ENCODE measurements at regions not wholly inside any gene's neighbourhood (a gene's known extent, or its start where the extent isn't known, plus 50 kb on each side); places are given as distances from the start of the nearest gene placed in this dataset.

GRCh38 chr1:72804541-72804940, 522.2 kb upstream of the NEGR1 start:
- ATAC-seq (no peak), DNase-seq (no peak)
- Histone ChIP-seq H3K27me3 (ENCODE audit: control insufficient read depth in 2 of 2, insufficient read depth in 2 of 2, low read length in 2 of 2) (no peaks in the 10 kb centered on the region), H3K9me3 (ENCODE audit: control insufficient read depth in 2 of 3, low read length in 3 of 3) (no peaks in the 10 kb centered on the region), H3K4me3 (ENCODE audit: low read length) (no peak overlapping the region), H3K4me1 (ENCODE audit: control insufficient read depth in 2 of 2, insufficient read depth in 2 of 2, low read length in 2 of 2) (no peaks in the 10 kb centered on the region), H3K36me3 (ENCODE audit: control insufficient read depth in 2 of 3, insufficient read depth in 3 of 3, low read length in 3 of 3) (no peaks in the 10 kb centered on the region), H3K27ac (ENCODE audit: low read depth, low read length) (no peak overlapping the region)
- Mint-ChIP-seq H3K27me3 (no peaks in the 10 kb centered on the region), H3K4me1 (no peaks in the 10 kb centered on the region), H3K27ac (no peak overlapping the region), H3K36me3 (no peaks in the 10 kb centered on the region), H3K9me3 (peaks cover 2 to 53% (median 7%) of the 10 kb centered on the region in 11 donors), H3K4me3 (no peak overlapping the region)
- POLR2A ChIA-PET, result no interaction called here
- CTCF ChIA-PET, result no interaction called here
- intact Hi-C loops (cut with micrococcal nuclease), result no loop called here

- H3K27me3 Mint-ChIP-seq, result no peaks in the 10 kb centered on the region
- no peaks in the 10 kb centered on the region for H3K27me3 ChIP-seq (ENCODE audit: control insufficient read depth in 2 of 2, insufficient read depth in 2 of 2, low read length in 2 of 2)
- no peak overlapping the region for H3K27ac Mint-ChIP-seq
- no peaks in the 10 kb centered on the region for H3K36me3 ChIP-seq (ENCODE audit: control insufficient read depth in 2 of 3, insufficient read depth in 3 of 3, low read length in 3 of 3)
- no peaks in the 10 kb centered on the region for H3K36me3 Mint-ChIP-seq
- H3K9me3 Mint-ChIP-seq, result peaks cover 0 to 13% (median 0%) of the 10 kb centered on the region in 11 donors
- H3K4me1 ChIP-seq (ENCODE audit: control insufficient read depth in 2 of 2, insufficient read depth in 2 of 2, low read length in 2 of 2), result no peaks in the 10 kb centered on the region
- H3K27ac ChIP-seq (ENCODE audit: low read depth, low read length), result no peak overlapping the region
- POLR2A ChIA-PET, result no interaction called here
- CTCF ChIA-PET, result no interaction called here
- no peak for DNase-seq
- no peak for ATAC-seq
- H3K4me1 Mint-ChIP-seq, result no peaks in the 10 kb centered on the region
- intact Hi-C loops (cut with micrococcal nuclease), result no loop called here
- no peak overlapping the region for H3K4me3 ChIP-seq (ENCODE audit: low read length)
- no peaks in the 10 kb centered on the region for H3K9me3 ChIP-seq (ENCODE audit: control insufficient read depth in 2 of 3, low read length in 3 of 3)
- no peak overlapping the region for H3K4me3 Mint-ChIP-seq
Measured at GRCh38 chr1:72781038-72781437, 498.7 kb upstream of the NEGR1 start.

DNA sequence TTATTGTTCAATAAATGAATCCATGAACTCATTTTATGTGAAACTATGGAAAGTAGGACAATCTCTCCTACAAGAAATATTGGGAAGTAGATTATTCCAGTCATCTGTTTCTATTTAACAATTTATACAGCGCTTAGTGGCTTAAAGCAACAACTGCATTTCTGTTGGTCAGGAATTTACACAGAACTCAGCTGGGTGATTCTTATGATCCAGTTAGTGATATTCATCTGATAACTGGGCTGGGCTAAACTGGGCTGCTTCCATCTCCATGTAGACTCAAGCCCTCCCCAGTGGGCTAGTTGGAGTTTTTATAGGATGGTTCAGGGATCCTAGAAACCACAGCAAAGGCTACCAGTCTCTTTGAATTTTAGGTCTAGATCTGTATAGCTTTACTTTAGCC, 497.9 kb upstream of the NEGR1 start:
- ChIA-PET CTCF (no interaction called here), POLR2A (no interaction called here)
- ATAC-seq, result no peak
- Mint-ChIP-seq H3K9me3 (peaks cover 0 to 13% (median 1%) of the 10 kb centered on the region in 11 donors), H3K36me3 (no peaks in the 10 kb centered on the region), H3K27ac (no peak overlapping the region), H3K4me1 (no peaks in the 10 kb centered on the region), H3K27me3 (no peaks in the 10 kb centered on the region), H3K4me3 (no peak overlapping the region)
- H3K4me3 ChIP-seq (ENCODE audit: low read length), result no peak overlapping the region
- H3K36me3 ChIP-seq (ENCODE audit: control insufficient read depth in 2 of 3, insufficient read depth in 3 of 3, low read length in 3 of 3), result no peaks in the 10 kb centered on the region
- H3K4me1 ChIP-seq (ENCODE audit: control insufficient read depth in 2 of 2, insufficient read depth in 2 of 2, low read length in 2 of 2), result no peaks in the 10 kb centered on the region
- no peak for DNase-seq
- H3K27ac ChIP-seq (ENCODE audit: low read depth, low read length), result no peak overlapping the region
- no peaks in the 10 kb centered on the region for H3K9me3 ChIP-seq (ENCODE audit: control insufficient read depth in 2 of 3, low read length in 3 of 3)
- intact Hi-C loops (cut with micrococcal nuclease), result no loop called here
- no peaks in the 10 kb centered on the region for H3K27me3 ChIP-seq (ENCODE audit: control insufficient read depth in 2 of 2, insufficient read depth in 2 of 2, low read length in 2 of 2)

DNA sequence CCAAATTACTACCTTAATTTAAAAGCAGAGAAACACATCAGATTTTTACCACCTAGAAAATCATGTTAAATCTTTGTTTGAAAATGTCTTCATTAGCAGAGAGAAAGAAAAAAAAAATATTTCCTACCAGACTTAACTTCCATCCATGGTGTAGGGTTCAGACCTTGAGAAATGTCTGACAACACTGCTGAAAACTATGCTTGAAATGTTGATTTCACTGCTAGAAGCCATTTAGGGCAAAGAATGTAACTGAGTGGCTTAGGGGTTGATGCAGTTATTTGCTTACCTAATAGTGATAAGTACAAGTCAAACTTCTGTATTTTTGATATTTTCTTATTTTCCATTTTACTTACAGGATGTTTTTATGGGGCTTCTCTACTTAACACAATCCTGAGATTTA, 495.6 kb upstream of the NEGR1 start:
- H3K9me3 Mint-ChIP-seq, result peaks cover 0 to 10% (median 5%) of the 10 kb centered on the region in 11 donors
- no peaks in the 10 kb centered on the region for H3K4me1 Mint-ChIP-seq
- H3K27me3 ChIP-seq (ENCODE audit: control insufficient read depth in 2 of 2, insufficient read depth in 2 of 2, low read length in 2 of 2), result no peaks in the 10 kb centered on the region
- no peak overlapping the region for H3K4me3 Mint-ChIP-seq
- H3K9me3 ChIP-seq (ENCODE audit: control insufficient read depth in 2 of 3, low read length in 3 of 3), result no peaks in the 10 kb centered on the region
- POLR2A ChIA-PET, result no interaction called here
- DNase-seq (no peak), ATAC-seq (no peak)
- no peak overlapping the region for H3K27ac Mint-ChIP-seq
- intact Hi-C loops (cut with micrococcal nuclease), result no loop called here
- no peaks in the 10 kb centered on the region for H3K36me3 Mint-ChIP-seq
- no peaks in the 10 kb centered on the region for H3K27me3 Mint-ChIP-seq
- no peak overlapping the region for H3K4me3 ChIP-seq (ENCODE audit: low read length)
- CTCF ChIA-PET, result no interaction called here
- H3K27ac ChIP-seq (ENCODE audit: low read depth, low read length), result no peak overlapping the region
- H3K4me1 ChIP-seq (ENCODE audit: control insufficient read depth in 2 of 2, insufficient read depth in 2 of 2, low read length in 2 of 2), result no peaks in the 10 kb centered on the region
- no peaks in the 10 kb centered on the region for H3K36me3 ChIP-seq (ENCODE audit: control insufficient read depth in 2 of 3, insufficient read depth in 3 of 3, low read length in 3 of 3)

GRCh38 chr1:72763481-72763880, 481.1 kb upstream of the NEGR1 start:
- ChIA-PET POLR2A (no interaction called here), CTCF (no interaction called here)
- Histone ChIP-seq H3K27ac (ENCODE audit: low read depth, low read length) (no peak overlapping the region), H3K4me1 (ENCODE audit: control insufficient read depth in 2 of 2, insufficient read depth in 2 of 2, low read length in 2 of 2) (no peaks in the 10 kb centered on the region), H3K9me3 (ENCODE audit: control insufficient read depth in 2 of 3, low read length in 3 of 3) (no peaks in the 10 kb centered on the region), H3K27me3 (ENCODE audit: control insufficient read depth in 2 of 2, insufficient read depth in 2 of 2, low read length in 2 of 2) (no peaks in the 10 kb centered on the region), H3K36me3 (ENCODE audit: control insufficient read depth in 2 of 3, insufficient read depth in 3 of 3, low read length in 3 of 3) (no peaks in the 10 kb centered on the region), H3K4me3 (ENCODE audit: low read length) (no peak overlapping the region)
- no peaks in the 10 kb centered on the region for H3K4me1 Mint-ChIP-seq
- DNase-seq, result no peak
- H3K36me3 Mint-ChIP-seq, result no peaks in the 10 kb centered on the region
- H3K27ac Mint-ChIP-seq, result no peak overlapping the region
- H3K4me3 Mint-ChIP-seq, result no peak overlapping the region
- no peak for ATAC-seq
- H3K27me3 Mint-ChIP-seq, result no peaks in the 10 kb centered on the region
- intact Hi-C loops (cut with micrococcal nuclease), result no loop called here
- peaks cover 0 to 10% (median 0%) of the 10 kb centered on the region in 11 donors for H3K9me3 Mint-ChIP-seq

GRCh38 chr1:72759486-72759885, 477.1 kb upstream of the NEGR1 start:
- no peak overlapping the region for H3K27ac Mint-ChIP-seq
- no peak for DNase-seq
- H3K36me3 Mint-ChIP-seq, result no peaks in the 10 kb centered on the region
- CTCF ChIA-PET, result no interaction called here
- no peaks in the 10 kb centered on the region for H3K4me1 ChIP-seq (ENCODE audit: control insufficient read depth in 2 of 2, insufficient read depth in 2 of 2, low read length in 2 of 2)
- no peak overlapping the region for H3K27ac ChIP-seq (ENCODE audit: low read depth, low read length)
- H3K27me3 Mint-ChIP-seq, result no peaks in the 10 kb centered on the region
- H3K36me3 ChIP-seq (ENCODE audit: control insufficient read depth in 2 of 3, insufficient read depth in 3 of 3, low read length in 3 of 3), result no peaks in the 10 kb centered on the region
- H3K4me3 ChIP-seq (ENCODE audit: low read length), result no peak overlapping the region
- intact Hi-C loops (cut with micrococcal nuclease), result no loop called here
- ATAC-seq, result no peak
- H3K4me3 Mint-ChIP-seq, result no peak overlapping the region
- peaks cover 0 to 10% (median 0%) of the 10 kb centered on the region in 11 donors for H3K9me3 Mint-ChIP-seq
- H3K4me1 Mint-ChIP-seq, result no peaks in the 10 kb centered on the region
- no peaks in the 10 kb centered on the region for H3K9me3 ChIP-seq (ENCODE audit: control insufficient read depth in 2 of 3, low read length in 3 of 3)
- no peaks in the 10 kb centered on the region for H3K27me3 ChIP-seq (ENCODE audit: control insufficient read depth in 2 of 2, insufficient read depth in 2 of 2, low read length in 2 of 2)
- POLR2A ChIA-PET, result no interaction called here

DNA sequence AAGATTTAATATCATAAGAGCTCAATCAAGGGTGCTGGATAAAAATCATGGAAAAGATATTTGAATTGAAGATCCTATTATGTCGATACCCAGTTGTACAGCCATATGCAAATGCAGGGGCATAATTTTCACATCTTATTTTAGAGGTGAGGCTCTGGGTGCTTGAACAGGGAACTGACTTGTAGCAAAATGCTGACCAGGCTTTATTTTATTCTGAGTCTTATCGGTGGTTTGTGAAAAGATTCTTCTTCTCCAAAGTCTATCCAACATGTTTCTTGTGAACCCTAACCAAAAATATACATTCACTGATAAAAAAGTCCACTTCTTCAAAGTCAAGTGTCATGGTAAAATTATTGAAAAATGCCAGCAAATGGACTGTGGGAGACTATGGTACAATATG, 475.5 kb upstream of the NEGR1 start:
- Histone ChIP-seq H3K27me3 (ENCODE audit: control insufficient read depth in 2 of 2, insufficient read depth in 2 of 2, low read length in 2 of 2) (no peaks in the 10 kb centered on the region), H3K27ac (ENCODE audit: low read depth, low read length) (no peak overlapping the region), H3K9me3 (ENCODE audit: control insufficient read depth in 2 of 3, low read length in 3 of 3) (no peaks in the 10 kb centered on the region), H3K36me3 (ENCODE audit: control insufficient read depth in 2 of 3, insufficient read depth in 3 of 3, low read length in 3 of 3) (no peaks in the 10 kb centered on the region), H3K4me1 (ENCODE audit: control insufficient read depth in 2 of 2, insufficient read depth in 2 of 2, low read length in 2 of 2) (no peaks in the 10 kb centered on the region), H3K4me3 (ENCODE audit: low read length) (no peak overlapping the region)
- CTCF ChIA-PET, result no interaction called here
- Mint-ChIP-seq H3K4me1 (no peaks in the 10 kb centered on the region), H3K36me3 (no peaks in the 10 kb centered on the region), H3K4me3 (no peak overlapping the region), H3K27me3 (no peaks in the 10 kb centered on the region), H3K9me3 (peaks cover 0 to 6% (median 0%) of the 10 kb centered on the region in 11 donors), H3K27ac (no peak overlapping the region)
- ATAC-seq, result no peak
- POLR2A ChIA-PET, result no interaction called here
- no peak for DNase-seq
- intact Hi-C loops (cut with micrococcal nuclease), result no loop called here
